ENCODE measurements at regions not wholly inside any gene's neighbourhood (a gene's known extent, or its start where the extent isn't known, plus 50 kb on each side); places are given as distances from the start of the nearest gene placed in this dataset.

DNA sequence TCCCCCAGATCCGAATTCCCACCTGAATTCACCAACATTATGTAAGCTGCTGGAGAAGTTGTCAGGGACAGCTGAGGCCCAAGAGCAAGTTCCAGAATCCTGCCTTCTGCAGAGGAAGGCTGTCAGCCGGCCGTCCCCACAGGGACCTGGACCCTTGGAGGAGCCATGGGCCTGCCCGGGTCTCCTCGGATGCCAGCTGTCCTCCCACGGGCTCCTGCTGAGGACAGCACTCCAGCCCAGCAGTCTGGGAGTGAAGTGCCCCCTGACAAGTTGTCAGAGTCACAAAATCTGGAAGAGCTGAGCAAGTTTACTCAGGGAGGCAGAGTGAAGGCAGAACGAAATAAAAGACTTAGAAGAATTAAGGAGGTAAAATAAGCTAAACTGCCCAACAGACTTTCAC is 192.5 kb upstream of the DAPK1 start:
- Mint-ChIP-seq H3K4me1 (ENCODE audit: unreplicated experiment) (peaks cover 74% of the 10 kb centered on the region), H3K27ac (ENCODE audit: unreplicated experiment) (peak overlapping the region; percentile 85), H3K9me3 (ENCODE audit: unreplicated experiment) (no peaks in the 10 kb centered on the region), H3K4me3 (ENCODE audit: unreplicated experiment) (no peak overlapping the region), H3K27me3 (ENCODE audit: unreplicated experiment) (no peaks in the 10 kb centered on the region), H3K36me3 (ENCODE audit: unreplicated experiment) (no peaks in the 10 kb centered on the region)
- TF ChIP-seq, protein P1, sequence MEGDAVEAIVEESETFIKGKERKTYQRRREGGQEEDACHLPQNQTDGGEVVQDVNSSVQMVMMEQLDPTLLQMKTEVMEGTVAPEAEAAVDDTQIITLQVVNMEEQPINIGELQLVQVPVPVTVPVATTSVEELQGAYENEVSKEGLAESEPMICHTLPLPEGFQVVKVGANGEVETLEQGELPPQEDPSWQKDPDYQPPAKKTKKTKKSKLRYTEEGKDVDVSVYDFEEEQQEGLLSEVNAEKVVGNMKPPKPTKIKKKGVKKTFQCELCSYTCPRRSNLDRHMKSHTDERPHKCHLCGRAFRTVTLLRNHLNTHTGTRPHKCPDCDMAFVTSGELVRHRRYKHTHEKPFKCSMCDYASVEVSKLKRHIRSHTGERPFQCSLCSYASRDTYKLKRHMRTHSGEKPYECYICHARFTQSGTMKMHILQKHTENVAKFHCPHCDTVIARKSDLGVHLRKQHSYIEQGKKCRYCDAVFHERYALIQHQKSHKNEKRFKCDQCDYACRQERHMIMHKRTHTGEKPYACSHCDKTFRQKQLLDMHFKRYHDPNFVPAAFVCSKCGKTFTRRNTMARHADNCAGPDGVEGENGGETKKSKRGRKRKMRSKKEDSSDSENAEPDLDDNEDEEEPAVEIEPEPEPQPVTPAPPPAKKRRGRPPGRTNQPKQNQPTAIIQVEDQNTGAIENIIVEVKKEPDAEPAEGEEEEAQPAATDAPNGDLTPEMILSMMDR (IDR thresholded peaks at IDR 0.05), result no peak
- no peak for DNase-seq (ENCODE audit: extremely low spot score, unreplicated experiment)

- peaks cover 67% of the 10 kb centered on the region for H3K4me1 Mint-ChIP-seq (ENCODE audit: unreplicated experiment)
- H3K27ac Mint-ChIP-seq (ENCODE audit: unreplicated experiment), result peak overlapping the region; percentile 85
- TF ChIP-seq, protein P1 (IDR thresholded peaks at IDR 0.05), result no peak
- DNase-seq (ENCODE audit: extremely low spot score, unreplicated experiment), result no peak
- H3K9me3 Mint-ChIP-seq (ENCODE audit: unreplicated experiment), result peaks cover under 1% of the 10 kb centered on the region
- H3K27me3 Mint-ChIP-seq (ENCODE audit: unreplicated experiment), result no peaks in the 10 kb centered on the region
- H3K36me3 Mint-ChIP-seq (ENCODE audit: unreplicated experiment), result no peaks in the 10 kb centered on the region
- no peak overlapping the region for H3K4me3 Mint-ChIP-seq (ENCODE audit: unreplicated experiment)
Observed at GRCh38 chr9:87306006-87306405, 191.7 kb upstream of the DAPK1 start.

GRCh38 chr9:87307848-87308247 is 189.8 kb upstream of the DAPK1 start:
- Mint-ChIP-seq H3K27me3 (ENCODE audit: unreplicated experiment) (no peaks in the 10 kb centered on the region), H3K9me3 (ENCODE audit: unreplicated experiment) (peaks cover 17% of the 10 kb centered on the region), H3K36me3 (ENCODE audit: unreplicated experiment) (peaks cover 8% of the 10 kb centered on the region), H3K4me1 (ENCODE audit: unreplicated experiment) (peaks cover 57% of the 10 kb centered on the region), H3K4me3 (ENCODE audit: unreplicated experiment) (no peak overlapping the region), H3K27ac (ENCODE audit: unreplicated experiment) (peak overlapping the region; percentile 63)
- TF ChIP-seq, protein P1 (IDR thresholded peaks at IDR 0.05), result no peak
- DNase-seq (ENCODE audit: extremely low spot score, unreplicated experiment), result no peak

DNA sequence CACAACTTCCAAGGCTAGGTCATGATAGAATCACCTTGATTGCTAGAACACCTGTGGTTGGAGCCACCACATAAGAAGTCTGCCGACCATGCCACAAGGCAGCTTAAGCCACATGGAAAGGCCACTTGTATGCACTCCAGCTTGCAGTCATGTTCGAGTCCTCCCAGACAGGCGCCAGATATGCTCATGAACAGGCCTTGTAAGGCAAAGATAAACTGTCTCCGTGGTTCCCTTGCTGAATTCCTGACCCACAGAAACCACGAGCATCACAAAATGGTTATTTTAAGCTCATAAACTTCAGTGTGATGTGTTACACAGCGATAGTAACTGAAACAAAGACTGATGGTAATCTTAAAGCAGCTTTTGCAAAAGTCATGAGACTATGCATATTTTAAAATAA is 188.4 kb upstream of the DAPK1 start:
- Mint-ChIP-seq H3K27ac (ENCODE audit: unreplicated experiment) (no peak overlapping the region), H3K27me3 (ENCODE audit: unreplicated experiment) (no peaks in the 10 kb centered on the region), H3K9me3 (ENCODE audit: unreplicated experiment) (peaks cover 23% of the 10 kb centered on the region), H3K4me3 (ENCODE audit: unreplicated experiment) (no peak overlapping the region), H3K4me1 (ENCODE audit: unreplicated experiment) (peaks cover 49% of the 10 kb centered on the region), H3K36me3 (ENCODE audit: unreplicated experiment) (peaks cover 8% of the 10 kb centered on the region)
- DNase-seq (ENCODE audit: extremely low spot score, unreplicated experiment), result no peak
- TF ChIP-seq, protein P1 (IDR thresholded peaks at IDR 0.05), result no peak

DNA sequence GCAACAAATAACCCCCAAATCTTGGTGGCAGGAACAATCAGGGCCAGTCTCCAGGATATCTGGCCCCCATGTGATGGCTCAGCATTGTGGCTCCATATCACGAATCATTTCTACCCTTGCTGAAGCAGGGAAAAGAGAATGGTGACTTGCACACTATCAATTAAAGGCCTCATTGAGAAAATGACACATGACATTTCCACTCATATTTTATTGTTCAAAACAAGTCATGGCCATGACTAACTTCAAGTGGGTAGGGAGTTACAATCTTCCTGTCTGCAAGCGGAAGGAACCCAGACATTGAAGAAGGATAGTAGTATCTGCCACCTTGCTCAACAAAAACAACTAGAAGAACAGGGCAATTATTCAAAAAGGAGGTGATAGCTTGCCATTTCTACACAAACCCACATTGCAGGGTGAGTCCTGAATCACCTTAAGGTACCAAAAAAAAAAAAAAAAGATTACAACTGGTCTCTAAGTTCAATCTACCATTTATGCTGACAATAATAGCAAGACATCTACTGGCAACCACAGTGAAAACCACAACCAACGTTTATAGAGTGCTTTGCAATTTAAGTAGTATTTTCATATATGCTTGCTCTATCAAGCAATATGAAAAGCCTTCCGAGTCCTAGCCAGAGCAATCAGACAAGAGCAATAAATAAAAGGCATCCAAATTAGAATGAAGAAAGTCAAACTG is 186.7 kb upstream of the DAPK1 start:
- no peak for DNase-seq (ENCODE audit: extremely low spot score, unreplicated experiment)
- H3K9me3 Mint-ChIP-seq (ENCODE audit: unreplicated experiment), result peaks cover 30% of the 10 kb centered on the region
- H3K4me3 Mint-ChIP-seq (ENCODE audit: unreplicated experiment), result no peak overlapping the region
- no peaks in the 10 kb centered on the region for H3K27me3 Mint-ChIP-seq (ENCODE audit: unreplicated experiment)
- no peak overlapping the region for H3K27ac Mint-ChIP-seq (ENCODE audit: unreplicated experiment)
- peaks cover 32% of the 10 kb centered on the region for H3K4me1 Mint-ChIP-seq (ENCODE audit: unreplicated experiment)
- H3K36me3 Mint-ChIP-seq (ENCODE audit: unreplicated experiment), result peaks cover 11% of the 10 kb centered on the region
- TF ChIP-seq, protein P1 (IDR thresholded peaks at IDR 0.05), result no peak
